GM21723 (cell line): ENCODE measurements at regions not wholly inside any gene's neighbourhood (a gene's known extent, or its start where the extent isn't known, plus 50 kb on each side); places are given as distances from the start of the nearest gene placed in this dataset.
"Not testable (repeated sequence)": the region's sequence is repeated elsewhere in the genome, so short reads cannot be mapped to it uniquely, and the experiment has no call there.

Experiments used
- ATAC-seq: cut with Tn5 transposase; IDR thresholded peaks from one replicate; pipeline ENCODE4 v1.9.1; 2021; ENCODE audit warnings: mild to moderate bottlenecking, moderate library complexity; ENCODE audit not compliant: unreplicated experiment

DNA sequence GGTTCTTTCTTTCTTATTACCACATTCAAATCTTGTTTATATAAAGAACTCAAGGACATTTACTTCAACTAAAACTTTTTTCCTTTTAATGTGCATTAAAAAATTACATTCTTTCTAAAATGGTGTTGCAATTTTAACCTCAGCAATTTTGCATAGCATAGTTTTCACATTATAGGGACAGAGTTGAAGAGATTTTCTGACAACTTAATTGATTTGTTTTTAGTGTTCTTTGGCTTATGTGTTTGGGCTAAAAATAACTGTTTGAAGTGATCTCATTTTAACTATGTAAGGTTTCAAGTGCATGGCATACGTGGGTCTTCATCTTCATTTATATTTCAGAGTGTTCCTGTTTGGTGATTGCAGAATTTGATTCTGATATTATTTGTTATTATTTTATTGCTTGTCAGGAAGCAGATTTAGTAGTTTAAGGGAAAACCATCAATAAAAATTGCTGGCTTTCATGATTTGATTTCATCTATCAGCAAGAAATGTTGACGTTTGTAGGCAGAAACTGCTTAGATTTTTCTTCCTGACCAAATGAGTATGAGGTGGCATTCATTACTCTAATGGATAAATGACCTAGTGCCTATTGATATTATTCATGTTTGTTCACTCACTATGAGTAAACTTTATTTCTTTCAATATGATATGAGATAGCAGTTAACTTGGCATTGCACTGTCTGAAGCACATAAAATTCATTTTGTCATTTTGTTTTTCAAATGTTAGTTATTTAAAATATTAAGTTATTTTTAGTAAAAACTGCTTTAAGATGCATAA is 398.4 kb downstream of the NUP35 start:
- no peak for ATAC-seq

DNA sequence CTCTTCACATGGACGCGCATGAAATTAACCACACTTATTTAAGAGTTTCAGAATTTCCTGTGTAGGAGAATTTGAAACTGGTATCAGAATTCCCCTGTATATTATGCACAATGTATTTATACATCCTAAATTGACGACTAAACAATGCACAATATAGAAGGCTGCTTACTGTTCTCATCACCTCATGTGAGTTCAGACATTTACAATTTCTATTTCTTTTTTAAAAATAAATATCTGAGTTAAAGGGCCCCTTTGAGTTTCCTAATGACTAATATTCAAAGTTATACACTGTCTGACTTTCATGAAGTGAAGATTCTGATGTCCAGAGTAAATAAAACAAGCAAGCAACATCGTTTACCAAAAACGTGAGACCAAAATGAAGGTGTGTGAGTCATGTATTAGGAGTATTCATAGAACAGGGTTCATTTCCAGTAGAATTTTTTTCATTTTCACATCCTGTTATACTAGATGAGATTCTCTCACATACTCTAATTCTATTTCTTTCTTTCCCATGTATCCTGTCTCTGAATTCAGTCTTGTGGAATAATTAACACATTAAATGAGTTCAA is 406.2 kb downstream of the NUP35 start:
- ATAC-seq = peak; percentile 87

DNA sequence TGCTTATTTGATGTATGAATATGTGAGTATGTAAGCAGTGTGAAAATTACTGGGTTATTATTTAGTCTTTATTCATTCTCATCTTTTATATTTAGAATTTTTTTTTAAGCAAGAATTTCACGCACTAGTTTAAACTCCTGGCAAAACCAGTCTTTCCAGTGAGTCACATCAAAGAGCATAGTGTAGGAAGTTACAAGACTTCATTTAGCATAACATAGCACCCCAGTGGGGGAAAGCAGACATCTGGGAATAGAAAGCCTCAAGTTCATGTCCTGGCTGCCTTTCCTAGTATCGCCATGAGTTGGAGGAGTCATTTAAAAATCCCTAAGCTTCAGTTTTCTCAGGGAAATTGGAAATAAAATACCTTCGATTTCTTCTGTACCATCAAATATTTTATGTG is 408.3 kb downstream of the NUP35 start:
- no peak for ATAC-seq

DNA sequence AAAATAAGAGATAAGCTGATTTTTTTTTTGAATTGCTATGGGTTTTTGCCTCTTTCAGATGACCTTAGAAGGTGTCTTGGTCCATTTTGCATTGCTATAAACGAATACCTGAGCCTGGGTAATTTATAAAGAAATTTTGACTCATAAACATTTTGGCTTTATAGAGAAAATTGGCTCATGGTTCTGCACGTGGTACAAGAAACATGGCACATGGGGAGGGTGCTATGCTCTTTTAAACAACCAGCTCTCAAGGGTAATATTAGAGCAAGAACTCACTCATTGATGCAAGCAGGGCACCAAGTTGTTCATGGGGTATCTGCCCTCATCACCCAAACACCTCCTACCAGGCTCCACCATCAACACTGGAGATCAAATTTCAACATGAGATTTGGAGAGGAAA is 408.8 kb downstream of the NUP35 start:
- ATAC-seq = no peak

DNA sequence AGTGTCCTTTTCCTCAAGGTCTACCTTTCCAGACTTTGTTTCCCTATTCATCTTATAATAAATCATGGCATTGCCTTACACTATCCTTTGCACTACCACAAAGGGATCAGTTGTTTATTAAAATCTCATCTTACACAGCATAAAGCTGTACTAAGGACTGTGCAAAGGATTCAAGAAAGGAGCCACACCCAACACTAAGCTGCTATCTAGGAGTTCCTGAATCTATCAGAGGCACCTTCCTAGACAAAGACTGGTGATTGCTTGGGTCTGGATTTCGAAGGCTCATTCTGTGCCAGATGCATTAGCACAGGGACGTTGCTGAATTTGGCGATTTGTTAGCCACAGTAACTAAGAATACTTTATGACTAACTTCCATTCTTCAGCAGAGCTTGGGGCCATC is 412.0 kb downstream of the NUP35 start:
- no peak for ATAC-seq

DNA sequence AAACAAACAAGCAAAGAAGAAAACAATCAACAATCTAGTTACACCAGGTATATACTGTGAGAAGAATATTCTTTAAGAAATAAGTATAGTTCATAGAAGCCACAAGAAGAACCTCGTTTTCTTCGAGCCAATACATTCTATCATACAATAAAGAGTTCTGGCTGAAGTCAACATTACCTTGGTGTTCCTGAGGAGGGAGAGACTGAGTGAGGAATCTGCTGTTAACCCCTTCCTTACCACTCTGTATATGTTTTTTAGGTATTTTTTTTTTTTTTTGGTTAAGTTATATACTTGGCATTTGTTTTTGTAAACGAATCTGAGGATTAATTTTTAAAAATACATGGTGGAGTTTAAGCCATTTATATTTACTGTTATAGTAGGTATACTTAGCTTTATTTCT is 412.5 kb downstream of the NUP35 start:
- no peak for ATAC-seq

DNA sequence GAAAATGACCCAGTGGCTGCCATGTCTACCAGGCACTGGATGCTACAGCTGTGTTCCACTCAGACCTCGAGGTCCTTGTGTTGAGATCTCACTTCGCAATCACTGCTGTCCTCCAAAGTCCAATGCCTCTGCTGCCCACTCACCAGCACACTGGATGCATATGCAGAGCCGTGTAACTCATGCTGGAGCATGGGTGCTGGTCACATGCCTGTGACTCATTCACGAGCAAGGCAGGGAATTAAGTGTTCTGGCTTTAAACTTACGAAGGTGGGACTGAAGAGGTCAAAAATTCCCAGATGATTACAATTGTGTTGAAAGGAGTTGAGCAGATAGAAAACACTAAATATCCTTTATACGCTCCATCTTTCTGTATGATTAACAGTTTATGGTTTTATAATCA is 417.5 kb downstream of the NUP35 start:
- no peak for ATAC-seq

DNA sequence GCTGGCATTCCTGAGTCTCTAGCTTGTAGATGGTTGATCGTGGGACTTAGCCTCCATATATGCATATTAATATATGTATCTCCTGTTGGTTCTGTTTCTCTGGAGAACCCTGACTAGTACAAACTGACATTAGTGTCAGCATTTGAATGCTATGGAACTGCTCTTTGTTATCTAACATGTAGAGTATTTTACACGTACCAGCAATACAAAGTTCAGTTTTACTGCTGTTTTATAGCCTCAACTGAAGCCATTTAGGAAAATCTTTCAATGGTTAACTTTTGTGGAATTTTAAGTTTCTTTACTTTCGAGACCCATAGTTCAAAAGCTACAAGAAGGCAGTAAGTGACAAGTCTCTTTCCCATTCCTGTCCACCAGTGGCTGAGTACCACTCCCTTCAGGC is 418.4 kb downstream of the NUP35 start:
- ATAC-seq = no peak

DNA sequence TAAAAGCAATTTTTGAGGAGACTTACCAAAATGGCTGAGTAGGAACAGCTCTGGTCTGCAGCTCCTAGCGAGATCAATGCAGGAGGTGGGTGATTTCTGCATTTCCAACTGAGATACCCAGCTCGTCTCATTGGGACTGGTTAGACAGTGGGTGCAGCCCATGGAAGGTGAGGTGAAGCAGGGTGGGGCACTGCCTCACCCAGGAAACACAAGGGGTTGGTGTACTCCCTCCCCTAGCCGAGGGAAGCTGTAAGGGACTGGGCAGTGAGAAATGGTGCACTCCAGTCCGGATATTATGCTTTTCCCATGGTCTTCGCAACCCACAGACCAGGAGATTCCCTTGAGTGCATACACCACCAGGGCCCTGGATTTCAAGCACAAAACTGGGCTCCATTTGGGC is 419.0 kb downstream of the NUP35 start:
- ATAC-seq = no peak

DNA sequence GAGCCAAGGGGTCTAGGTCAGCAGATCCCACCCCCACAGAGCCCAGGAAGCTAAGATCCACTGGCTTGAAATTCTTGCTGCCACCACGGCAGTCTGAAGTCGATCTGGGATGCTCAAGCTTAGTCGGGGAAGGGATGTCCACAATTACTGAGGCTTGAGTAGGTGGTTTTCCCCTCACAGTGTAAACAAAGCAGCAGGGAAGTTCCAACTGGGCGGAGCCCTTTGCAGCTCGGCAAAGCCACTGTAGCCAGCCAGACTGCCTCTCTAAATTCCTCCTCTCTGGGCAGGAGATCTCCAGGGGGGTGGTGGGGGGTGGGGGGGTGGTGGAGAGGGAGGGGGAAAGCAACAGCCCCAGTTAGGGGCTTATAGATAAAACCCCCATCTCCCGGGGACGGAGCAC is 419.5 kb downstream of the NUP35 start:
- peak; percentile 94 for ATAC-seq

DNA sequence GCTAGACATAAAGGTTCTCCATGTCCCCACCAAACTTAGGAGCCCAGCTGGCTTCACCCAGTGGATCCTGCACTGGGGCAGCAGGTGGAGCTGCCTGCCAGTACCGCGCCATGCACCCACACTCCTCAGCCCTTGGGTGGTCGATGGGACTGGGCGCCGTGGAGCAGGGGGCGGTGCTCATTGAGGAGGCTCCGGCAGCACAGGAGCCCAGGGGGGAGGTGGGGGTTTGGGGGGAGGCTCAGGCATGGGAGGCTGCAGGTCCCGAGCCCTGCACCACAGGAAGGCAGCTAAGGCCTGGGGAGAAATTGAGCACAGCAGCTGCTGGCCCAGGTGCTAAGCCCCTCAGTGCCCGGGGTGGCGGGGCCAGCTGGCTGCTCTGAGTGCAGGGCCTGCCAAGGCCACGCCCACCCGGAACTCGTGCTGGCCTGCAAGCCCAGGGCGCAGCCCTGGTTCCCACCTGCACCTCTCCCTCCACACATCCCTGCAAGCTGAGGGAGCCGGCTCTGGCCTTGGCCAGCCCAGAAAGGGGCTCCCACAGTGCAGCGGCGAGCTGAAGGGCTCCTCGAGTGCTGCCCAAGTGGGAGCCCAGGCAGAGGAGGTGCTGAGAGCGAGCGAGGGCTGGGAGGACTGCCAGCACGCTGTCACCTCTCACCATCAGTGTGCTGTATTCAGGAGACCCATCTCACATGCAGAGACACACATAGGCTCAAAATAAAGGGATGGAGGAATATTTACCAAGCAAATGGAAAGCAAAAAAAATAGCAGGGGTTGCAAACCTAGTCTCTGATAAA is 422.5 kb downstream of the NUP35 start:
- not testable (repeated sequence) for ATAC-seq

DNA sequence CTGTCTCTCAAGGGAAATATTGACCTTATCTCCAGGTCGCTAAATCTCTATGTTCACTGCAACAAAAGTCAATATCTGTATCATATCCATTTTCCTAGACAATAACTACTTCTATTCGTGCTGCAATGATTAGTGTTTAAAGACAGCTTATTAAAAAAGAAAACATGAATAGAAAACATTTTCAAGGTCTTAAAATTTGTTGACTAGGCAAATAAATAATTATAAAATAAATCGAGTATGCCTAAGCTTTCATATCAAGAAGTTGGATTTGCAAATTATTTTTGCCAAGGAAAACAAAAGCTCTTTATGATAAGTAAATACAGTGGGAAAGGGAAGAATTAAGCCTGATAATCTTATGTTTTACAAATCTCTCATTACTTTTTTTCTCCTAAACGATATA is 428.5 kb downstream of the NUP35 start:
- ATAC-seq = no peak

DNA sequence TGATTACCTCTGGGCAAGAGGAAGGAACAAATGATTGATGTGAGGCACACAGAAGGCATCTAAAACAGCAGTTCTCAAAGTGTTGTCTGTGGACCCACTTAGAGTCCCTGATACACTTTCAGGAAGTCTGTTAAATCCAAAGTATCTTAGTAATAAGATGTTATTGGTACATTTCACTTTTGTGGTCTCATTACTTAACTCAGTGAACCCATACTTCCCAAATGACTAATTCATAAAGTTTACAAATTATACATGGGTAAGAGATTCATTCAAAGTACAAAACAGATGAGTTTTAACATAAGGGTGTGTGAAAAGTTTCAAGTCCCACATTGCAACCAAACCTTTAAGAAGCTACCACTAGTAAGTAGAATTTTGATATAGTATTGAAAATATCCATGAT is 440.5 kb downstream of the NUP35 start:
- no peak for ATAC-seq

DNA sequence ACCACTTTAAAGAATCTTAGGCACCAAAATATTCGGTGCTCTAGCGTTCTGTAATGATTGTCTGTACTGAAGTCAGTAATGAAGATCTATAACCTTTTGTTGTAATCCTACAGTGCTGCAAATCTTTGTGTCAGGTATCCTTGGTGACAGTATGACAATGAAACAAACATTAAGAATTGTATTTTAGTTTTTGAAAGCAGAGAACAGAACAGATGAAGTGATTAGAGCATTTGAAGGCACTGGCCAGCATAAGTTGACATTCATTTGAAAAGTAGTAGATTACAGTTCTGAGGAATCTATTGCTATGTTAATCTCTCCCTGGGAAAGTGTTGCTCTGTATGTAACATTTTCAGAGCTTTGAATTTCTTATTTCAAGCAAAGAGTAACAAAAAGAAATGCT is 451.2 kb downstream of the NUP35 start:
- no peak for ATAC-seq

DNA sequence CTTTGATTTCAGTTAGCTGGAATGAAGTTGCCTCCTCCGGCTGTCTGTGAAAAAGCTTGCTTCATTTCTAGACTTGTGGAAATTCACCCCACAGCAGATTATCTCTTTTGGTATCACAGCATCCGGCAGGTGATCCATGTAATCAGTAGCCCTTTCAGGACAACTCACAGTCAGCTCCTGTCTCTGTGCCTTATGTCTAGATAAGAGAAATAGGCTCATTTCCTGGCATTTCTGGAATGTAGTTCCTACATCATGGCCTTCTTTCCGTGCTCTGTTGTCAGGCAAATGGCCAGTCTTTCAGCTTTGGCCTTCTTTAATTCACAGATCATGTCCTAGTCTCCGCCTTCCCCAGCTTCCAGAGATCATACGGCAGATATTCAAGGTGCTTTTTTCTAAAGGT is 455.4 kb downstream of the NUP35 start:
- ATAC-seq = no peak

DNA sequence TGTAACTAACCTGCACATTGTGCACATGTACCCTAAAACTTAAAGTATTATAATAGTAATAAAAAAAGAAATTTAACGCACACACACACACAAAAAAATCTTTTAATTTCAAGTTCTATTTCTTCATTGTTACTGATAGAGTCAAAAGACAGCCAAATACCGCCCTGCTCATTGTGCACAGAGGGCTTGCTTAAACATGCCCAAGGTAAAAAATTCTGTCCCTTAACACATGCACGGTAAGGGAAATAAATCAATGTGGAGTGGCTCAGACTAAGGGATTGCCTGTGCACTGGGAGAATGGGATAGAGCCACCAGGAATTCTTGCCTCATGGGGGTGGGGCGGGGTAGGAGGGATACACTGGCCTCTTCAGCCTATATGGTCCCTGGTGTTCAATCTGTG is 468.0 kb downstream of the NUP35 start:
- ATAC-seq = no peak

DNA sequence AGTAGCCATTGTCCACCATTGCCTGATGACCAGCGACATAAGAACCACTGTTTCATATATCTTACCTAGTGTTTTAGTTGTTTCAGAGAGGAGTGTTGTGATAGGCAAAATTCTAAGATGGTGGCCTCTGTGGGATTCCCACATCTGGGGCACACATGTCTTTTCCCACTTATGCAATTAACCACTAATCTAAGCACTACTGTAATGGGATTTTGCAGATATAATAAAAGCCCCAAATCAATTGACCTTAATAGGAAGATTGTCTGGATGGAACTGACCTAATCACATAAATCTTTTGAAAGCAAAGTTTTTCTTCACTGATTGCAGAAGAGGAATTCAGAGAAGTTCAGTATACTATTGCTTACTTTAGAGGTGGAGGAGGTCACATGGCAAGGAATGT is 469.9 kb downstream of the NUP35 start:
- ATAC-seq = no peak

DNA sequence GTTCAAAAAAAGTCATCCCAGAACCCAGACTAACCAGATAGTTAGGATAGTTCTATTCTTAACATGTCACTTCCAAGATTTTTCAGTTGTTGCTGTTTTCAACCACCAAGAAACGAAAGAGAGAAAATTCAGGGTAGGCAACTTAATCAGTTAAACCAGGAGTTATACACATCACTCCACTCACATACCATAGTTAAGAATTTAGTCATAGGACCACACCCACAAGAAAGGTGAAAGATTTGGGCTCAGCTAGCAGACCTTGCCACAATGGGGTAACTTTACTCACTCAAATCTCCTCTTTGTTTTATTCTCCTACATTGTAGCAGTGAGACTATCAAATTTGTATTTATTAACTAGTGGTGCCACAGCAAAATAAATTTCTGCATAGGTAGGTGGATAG is 473.6 kb downstream of the NUP35 start:
- no peak for ATAC-seq

DNA sequence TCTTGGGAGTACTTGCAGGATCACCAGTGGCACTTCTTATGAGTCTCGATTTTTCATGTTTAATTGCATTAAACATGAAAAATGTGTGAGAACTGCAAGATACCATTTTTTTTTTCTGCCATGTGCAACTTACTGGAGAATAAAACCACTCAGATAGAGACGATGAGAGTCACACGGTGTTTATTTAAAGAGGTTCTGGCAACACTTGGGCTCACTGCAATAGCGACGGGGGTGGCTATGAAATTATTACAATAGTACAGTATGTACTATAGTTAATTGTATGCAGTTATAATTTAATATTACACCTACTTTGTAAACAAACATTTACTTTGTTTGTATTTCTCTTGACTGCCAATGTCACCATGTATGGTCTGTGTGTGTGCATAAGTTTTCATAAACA is 479.8 kb downstream of the NUP35 start:
- no peak for ATAC-seq

DNA sequence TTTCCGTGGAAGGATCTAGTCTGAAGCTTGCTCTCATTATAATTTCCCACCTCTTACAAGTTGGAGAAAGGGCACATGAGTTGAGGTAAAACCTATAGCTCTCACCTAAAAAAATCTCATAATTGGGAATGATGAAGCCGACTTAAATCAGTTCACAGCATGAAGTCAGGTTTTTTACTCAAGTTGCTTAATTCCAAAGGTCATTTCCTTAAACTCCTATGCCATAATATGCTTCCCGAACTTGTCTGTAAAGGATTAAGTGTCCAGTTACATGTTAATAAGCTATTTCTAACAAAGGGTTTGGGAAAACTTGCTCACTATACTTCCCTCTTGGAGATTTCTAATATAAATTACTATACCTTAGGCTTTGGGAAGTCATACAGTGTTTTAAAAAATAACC is 481.2 kb downstream of the NUP35 start:
- ATAC-seq = no peak

DNA sequence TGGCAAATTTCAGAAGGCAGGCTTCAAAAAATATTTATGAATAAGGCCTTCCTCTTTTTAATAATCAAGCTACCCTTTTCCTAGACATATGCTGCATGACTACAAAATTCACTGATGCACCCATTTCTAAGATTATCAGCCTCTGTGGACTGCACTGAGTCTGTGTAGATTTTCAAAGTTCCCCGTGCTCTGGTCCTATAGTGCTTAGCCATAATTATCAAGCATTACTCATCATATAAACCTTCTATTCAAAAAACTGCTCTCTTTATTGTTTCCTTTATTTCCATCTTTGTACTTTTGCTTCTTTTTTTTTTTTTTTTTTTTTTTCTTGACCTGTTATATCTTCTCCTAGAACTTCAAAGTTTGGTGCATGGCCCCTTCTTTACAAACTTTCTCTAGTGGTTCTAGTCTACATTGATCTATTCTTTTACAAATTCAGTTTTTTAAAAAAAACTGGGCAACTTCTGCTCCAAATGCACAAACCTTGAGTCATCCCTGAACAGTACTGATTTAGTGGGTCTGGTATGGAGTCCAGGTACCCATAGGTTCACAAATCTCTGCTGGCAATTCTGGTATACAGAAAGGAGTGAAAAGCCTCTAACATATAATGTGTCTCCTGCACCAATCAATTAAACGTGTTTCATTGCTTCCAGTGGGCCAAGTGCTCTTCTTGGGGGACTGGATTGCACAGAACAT is 481.9 kb downstream of the NUP35 start:
- no peak for ATAC-seq

DNA sequence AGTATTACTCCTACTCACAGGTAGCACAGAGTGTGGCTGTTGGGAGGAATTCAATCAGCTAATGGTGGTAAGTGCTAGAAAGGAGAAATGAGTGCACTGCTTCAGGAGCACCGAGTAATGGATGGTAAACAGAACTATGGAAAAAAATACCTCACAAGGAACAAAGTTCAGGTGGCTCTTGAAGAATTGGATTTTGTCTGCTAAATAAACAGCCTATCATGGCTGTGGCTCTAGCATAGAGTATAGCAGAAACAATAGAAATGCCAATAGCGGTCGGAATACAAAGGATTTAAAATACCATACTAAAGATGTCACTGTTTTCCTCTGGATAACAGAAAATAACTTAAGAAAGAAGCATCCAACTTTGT is 482.5 kb downstream of the NUP35 start:
- no peak for ATAC-seq
